ENCODE measurements at regions not wholly inside any gene's neighbourhood (a gene's known extent, or its start where the extent isn't known, plus 50 kb on each side); places are given as distances from the start of the nearest gene placed in this dataset.

DNA sequence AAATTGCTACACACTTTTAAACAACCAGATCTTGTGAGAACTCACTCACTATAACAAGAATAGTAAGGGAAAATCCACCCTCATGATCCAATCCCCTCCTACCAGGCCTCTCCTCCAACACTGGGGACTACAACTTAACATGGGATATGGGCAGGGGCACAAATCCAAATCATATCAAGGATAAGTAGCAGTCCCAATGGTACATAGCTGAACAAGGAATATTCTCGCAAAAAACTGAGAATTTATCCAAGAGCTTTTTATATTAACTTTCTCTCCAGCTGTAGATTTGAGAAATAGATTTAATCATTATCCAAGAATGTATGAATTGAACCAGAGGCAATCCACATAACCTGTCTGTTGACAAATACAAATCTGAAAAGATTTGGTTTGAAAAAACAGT lies 185.2 kb downstream of the TMTC3 start:
- H3K27ac ChIP-seq (ENCODE audit: extremely low read length, insufficient read depth, low read length): no peak overlapping the region
- H3K79me2 ChIP-seq (ENCODE audit: insufficient read depth, low read length): no peaks in the 10 kb centered on the region
- WGBS (ENCODE audit: low lambda C conversion rate): 0% methylated on average over 1 of the region's 1 CpG
- intact Hi-C loops (cut with micrococcal nuclease; ENCODE audit: unreplicated experiment) (no loop called here), in situ Hi-C loops (cut with HindIII; ENCODE audit: extremely low pct_ligation_motif_present, low pct_unique_long_range_greater_than_20kb) (no loop called here)
- no peak overlapping the region for H3K4me2 ChIP-seq (ENCODE audit: low read depth, low read length)
- BruUV-seq (replicated peaks): no TSS peak
- POLR2A ChIA-PET: no interaction called here
- H3K9me3 ChIP-seq (ENCODE audit: low read length): no peaks in the 10 kb centered on the region
- CTCF ChIA-PET (ENCODE audit: low intra/inter-chr PET ratio, low total read pairs): no interaction called here
- no peaks in the 10 kb centered on the region for H4K20me1 ChIP-seq (ENCODE audit: insufficient read depth, low read length)
- H3K36me3 ChIP-seq (replicated peaks in 1 of 2; ENCODE audit: control insufficient read depth in 1 of 2, insufficient read depth in 2 of 2, low read length in 2 of 2): no peaks in the 10 kb centered on the region
- H3K4me1 ChIP-seq (ENCODE audit: insufficient read depth, low read length): no peaks in the 10 kb centered on the region
- DNase-seq (ENCODE audit: low spot score) (no peak), FAIRE-seq (no peak), ATAC-seq (no peak)
- H2AFZ ChIP-seq (ENCODE audit: low read length): no peak overlapping the region
- no peaks in the 10 kb centered on the region for H3K27me3 ChIP-seq (ENCODE audit: control insufficient read depth in 1 of 2, insufficient read depth in 2 of 2, low read length in 2 of 2)
- no peak overlapping the region for H3K4me3 ChIP-seq (replicated peaks in 1 of 3; ENCODE audit: insufficient read depth in 1 of 3, low read depth in 2 of 3, low read length in 3 of 3)
- TF ChIP-seq, protein P1, sequence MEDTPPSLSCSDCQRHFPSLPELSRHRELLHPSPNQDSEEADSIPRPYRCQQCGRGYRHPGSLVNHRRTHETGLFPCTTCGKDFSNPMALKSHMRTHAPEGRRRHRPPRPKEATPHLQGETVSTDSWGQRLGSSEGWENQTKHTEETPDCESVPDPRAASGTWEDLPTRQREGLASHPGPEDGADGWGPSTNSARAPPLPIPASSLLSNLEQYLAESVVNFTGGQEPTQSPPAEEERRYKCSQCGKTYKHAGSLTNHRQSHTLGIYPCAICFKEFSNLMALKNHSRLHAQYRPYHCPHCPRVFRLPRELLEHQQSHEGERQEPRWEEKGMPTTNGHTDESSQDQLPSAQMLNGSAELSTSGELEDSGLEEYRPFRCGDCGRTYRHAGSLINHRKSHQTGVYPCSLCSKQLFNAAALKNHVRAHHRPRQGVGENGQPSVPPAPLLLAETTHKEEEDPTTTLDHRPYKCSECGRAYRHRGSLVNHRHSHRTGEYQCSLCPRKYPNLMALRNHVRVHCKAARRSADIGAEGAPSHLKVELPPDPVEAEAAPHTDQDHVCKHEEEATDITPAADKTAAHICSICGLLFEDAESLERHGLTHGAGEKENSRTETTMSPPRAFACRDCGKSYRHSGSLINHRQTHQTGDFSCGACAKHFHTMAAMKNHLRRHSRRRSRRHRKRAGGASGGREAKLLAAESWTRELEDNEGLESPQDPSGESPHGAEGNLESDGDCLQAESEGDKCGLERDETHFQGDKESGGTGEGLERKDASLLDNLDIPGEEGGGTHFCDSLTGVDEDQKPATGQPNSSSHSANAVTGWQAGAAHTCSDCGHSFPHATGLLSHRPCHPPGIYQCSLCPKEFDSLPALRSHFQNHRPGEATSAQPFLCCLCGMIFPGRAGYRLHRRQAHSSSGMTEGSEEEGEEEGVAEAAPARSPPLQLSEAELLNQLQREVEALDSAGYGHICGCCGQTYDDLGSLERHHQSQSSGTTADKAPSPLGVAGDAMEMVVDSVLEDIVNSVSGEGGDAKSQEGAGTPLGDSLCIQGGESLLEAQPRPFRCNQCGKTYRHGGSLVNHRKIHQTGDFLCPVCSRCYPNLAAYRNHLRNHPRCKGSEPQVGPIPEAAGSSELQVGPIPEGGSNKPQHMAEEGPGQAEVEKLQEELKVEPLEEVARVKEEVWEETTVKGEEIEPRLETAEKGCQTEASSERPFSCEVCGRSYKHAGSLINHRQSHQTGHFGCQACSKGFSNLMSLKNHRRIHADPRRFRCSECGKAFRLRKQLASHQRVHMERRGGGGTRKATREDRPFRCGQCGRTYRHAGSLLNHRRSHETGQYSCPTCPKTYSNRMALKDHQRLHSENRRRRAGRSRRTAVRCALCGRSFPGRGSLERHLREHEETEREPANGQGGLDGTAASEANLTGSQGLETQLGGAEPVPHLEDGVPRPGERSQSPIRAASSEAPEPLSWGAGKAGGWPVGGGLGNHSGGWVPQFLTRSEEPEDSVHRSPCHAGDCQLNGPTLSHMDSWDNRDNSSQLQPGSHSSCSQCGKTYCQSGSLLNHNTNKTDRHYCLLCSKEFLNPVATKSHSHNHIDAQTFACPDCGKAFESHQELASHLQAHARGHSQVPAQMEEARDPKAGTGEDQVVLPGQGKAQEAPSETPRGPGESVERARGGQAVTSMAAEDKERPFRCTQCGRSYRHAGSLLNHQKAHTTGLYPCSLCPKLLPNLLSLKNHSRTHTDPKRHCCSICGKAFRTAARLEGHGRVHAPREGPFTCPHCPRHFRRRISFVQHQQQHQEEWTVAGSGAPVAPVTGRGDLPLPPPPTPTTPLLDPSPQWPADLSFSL (CRISPR knock-in tag; IDR thresholded peaks at IDR 0.05): no peak
- TF ChIP-seq DMAP1 (CRISPR knock-in tag; IDR thresholded peaks at IDR 0.05): no peak
- no peak for TF ChIP-seq PHF8 (CRISPR knock-in tag; IDR thresholded peaks at IDR 0.05)
- TF ChIP-seq ZNF274 (CRISPR knock-in tag; IDR thresholded peaks at IDR 0.05): no peak
- TF ChIP-seq STAT5B (CRISPR knock-in tag; IDR thresholded peaks at IDR 0.05): no peak
- no peak for TF ChIP-seq GABPA (IDR thresholded peaks at IDR 0.05; ENCODE audit: low read depth, low read length)
- no peak for TF ChIP-seq GABPA (CRISPR knock-in tag; IDR thresholded peaks at IDR 0.05; ENCODE audit: low read depth)
- TF ChIP-seq FOSL1 (CRISPR knock-in tag; IDR thresholded peaks at IDR 0.05; ENCODE audit: borderline replicate concordance): no peak
- TF ChIP-seq RFX5 (IDR thresholded peaks at IDR 0.05; ENCODE audit: low read depth, low read length): no peak
- TF ChIP-seq CEBPB (IDR thresholded peaks at IDR 0.05; ENCODE audit: borderline replicate concordance, low read depth, low read length): no peak
- no peak for TF ChIP-seq ZNF282 (IDR thresholded peaks at IDR 0.05; ENCODE audit: partially characterized antibody)
- TF ChIP-seq GLI4 (CRISPR knock-in tag; IDR thresholded peaks at IDR 0.05; ENCODE audit: borderline replicate concordance): no peak
- TF ChIP-seq ELF1 (CRISPR knock-in tag; IDR thresholded peaks at IDR 0.05): no peak
- TF ChIP-seq SMAD1 (CRISPR knock-in tag; IDR thresholded peaks at IDR 0.05; ENCODE audit: borderline replicate concordance, low read depth): no peak
- no peak overlapping the region for H3K9ac ChIP-seq (ENCODE audit: insufficient read depth, low read depth, low read length)
